Peyer's patch (tissue), 4 donors: ENCODE measurements at regions not wholly inside any gene's neighbourhood (a gene's known extent, or its start where the extent isn't known, plus 50 kb on each side); places are given as distances from the start of the nearest gene placed in this dataset.

Source experiments
- POLR2A ChIP-seq, 2 donors: fragments of 450-650 bp; IDR thresholded peaks; one replicate each; pipeline ENCODE4 v1.5.1; 2017; ENCODE audit warnings: antibody characterized with exemption in 2 of 2, mild to moderate bottlenecking in 2 of 2, moderate library complexity in 2 of 2
- TF ChIP-seq, protein P1 (sequence below), 6 experiments: fragments of 450-650 bp in 4 of 6; fragments of 200-600 bp in 2 of 6; sonication (generic) in 1 of 6; IDR thresholded peaks; one replicate each; pipeline ENCODE4 v1.5.1; 2017 to 2019; ENCODE audit warnings: antibody characterized with exemption in 6 of 6, mild to moderate bottlenecking in 3 of 6, moderate library complexity in 1 of 6

DNA sequence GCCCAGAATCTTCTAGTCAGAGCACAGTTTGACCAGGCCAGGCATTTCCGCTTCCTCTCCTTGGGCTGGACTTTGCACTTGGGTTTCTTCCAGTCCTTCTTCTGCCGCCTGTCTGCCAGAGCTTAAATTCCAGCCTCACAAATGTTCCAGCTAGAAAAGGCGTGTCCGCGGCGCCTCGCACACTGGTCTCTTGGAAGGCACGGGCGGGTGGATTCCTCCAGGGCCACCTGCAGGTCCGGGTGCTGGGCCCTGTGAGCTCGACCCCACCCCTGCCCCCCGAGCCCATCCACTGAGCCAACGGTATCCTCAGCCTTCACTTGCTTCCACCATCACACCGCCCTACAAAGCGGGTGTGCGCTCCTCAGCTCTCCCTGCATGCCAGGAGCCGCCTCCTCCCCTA is 2026.5 kb downstream of the TP53TG3F start:
- TF ChIP-seq, protein P1, sequence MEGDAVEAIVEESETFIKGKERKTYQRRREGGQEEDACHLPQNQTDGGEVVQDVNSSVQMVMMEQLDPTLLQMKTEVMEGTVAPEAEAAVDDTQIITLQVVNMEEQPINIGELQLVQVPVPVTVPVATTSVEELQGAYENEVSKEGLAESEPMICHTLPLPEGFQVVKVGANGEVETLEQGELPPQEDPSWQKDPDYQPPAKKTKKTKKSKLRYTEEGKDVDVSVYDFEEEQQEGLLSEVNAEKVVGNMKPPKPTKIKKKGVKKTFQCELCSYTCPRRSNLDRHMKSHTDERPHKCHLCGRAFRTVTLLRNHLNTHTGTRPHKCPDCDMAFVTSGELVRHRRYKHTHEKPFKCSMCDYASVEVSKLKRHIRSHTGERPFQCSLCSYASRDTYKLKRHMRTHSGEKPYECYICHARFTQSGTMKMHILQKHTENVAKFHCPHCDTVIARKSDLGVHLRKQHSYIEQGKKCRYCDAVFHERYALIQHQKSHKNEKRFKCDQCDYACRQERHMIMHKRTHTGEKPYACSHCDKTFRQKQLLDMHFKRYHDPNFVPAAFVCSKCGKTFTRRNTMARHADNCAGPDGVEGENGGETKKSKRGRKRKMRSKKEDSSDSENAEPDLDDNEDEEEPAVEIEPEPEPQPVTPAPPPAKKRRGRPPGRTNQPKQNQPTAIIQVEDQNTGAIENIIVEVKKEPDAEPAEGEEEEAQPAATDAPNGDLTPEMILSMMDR (IDR thresholded peaks at IDR 0.05): no peak
- no peak for TF ChIP-seq POLR2A (IDR thresholded peaks at IDR 0.05)
